GM18951 (cell line): ENCODE measurements at regions not wholly inside any gene's neighbourhood (a gene's known extent, or its start where the extent isn't known, plus 50 kb on each side); places are given as distances from the start of the nearest gene placed in this dataset.

ENCODE experiments used
- POLR2A ChIP-seq: IDR thresholded peaks from 4 replicates; pipeline ENCODE4 v1.6.1; 2011; ENCODE audit warnings: mild to moderate bottlenecking; ENCODE audit not compliant: insufficient read length, insufficient read depth; ENCODE audit errors: extremely low read depth
- in situ Hi-C: fragments of 300-500 bp; cut with MboI; formaldehyde crosslinking; loops from one replicate; pipeline ENCODE4 v1.12.0; 2022; ENCODE audit warnings: low sequenced_read_pairs, mixed read lengths, inconsistent platforms; ENCODE audit not compliant: unreplicated experiment

DNA sequence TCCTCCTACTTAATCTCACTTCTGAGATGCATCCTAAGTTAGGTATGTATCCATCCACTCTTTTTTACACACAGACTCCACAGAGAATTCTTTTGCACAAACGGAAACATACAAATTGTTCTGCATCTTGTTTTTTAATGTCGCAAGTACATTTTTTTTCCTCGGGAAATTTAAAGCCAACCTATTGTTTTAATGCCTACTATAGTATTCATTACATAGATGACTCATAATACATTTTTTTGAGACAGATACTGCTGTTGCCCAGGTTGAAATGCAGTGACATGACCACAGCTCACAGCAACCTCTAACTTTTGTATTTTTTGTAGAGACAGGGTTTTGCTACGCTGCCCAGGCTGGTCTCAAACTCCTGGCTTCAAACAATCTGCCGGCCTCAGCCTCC lies 90.8 kb upstream of the TMEM45B start:
- no peak for TF ChIP-seq POLR2A
- in situ Hi-C loops, result no loop called here

DNA sequence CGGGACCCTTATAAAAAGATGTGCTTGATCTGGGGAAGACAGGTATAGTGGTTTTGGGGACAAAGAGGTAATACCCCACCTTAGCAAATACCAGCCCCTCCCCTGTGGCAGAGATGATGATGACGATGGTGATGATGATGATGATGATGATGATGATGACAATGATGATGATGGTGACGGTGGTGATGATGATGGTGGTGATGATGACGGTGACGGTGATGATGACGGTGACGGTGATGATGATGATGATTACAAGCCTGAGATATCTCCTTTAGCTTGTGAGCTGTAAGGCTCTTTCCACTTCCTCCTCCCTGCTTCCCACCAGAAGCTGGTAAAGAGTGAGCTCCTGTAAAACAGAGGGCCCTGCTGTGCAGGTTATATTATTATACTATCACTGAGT lies 89.5 kb upstream of the TMEM45B start:
- in situ Hi-C loops, result no loop called here
- TF ChIP-seq POLR2A, result no peak

DNA sequence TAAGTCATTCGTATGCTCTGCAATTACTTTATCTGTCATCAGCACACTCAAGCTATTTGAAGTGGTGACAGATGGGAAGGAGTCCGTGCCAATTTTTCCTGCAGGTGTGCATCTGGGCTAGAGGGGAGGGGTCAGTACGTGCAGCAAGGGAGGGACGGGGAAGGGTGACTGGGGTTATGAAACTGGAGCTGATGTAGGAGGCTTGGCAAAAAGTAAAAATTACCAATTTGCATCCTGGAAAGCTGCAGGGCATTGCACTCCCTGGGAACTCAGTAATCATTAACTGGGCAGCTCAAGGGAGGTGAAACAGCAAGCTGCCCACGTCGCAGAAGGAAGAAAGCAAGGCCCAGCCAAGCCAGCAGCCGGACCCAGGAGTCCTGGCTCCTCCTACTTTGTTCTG lies 87.1 kb upstream of the TMEM45B start:
- TF ChIP-seq POLR2A, result no peak
- in situ Hi-C loops, result no loop called here

DNA sequence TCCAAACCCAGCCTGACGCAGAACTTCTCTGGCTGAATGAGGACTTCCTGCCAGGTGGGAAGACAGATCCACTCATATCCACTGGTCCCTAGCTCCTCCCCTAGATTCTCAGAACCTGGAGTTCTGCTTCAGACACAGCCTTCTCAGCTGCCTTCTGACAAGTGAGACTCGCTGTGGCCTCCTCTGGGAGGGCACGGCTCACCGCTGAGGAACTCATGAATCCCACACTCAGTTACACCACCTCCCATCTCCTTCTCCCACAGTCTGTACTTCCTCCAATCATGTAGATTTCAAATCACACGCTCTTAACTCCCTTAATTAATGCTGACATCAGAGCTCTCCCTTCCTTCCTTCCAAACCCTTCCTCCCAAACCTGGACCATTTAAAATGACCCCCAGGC lies 86.4 kb upstream of the TMEM45B start:
- no peak for TF ChIP-seq POLR2A
- in situ Hi-C loops, result no loop called here

DNA sequence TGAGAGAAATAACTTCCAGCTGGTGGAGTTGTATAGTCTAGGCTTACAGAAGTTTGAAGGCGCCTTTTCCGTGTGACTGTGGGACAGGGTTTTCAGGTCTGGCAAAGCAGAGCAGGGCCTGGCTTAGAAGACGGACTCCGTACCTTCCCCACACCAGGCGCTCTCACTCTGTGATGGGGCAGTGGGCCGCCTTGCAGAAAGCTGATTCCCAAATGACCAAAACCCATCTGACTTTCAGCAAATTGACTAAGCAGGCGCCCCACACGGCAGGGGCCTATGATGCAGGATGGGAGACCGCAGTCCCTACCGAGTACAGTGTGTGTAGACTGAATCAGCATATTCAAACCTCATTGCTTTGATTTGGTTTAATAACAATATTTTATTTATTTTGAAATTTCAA lies 85.8 kb upstream of the TMEM45B start:
- in situ Hi-C loops, result no loop called here

DNA sequence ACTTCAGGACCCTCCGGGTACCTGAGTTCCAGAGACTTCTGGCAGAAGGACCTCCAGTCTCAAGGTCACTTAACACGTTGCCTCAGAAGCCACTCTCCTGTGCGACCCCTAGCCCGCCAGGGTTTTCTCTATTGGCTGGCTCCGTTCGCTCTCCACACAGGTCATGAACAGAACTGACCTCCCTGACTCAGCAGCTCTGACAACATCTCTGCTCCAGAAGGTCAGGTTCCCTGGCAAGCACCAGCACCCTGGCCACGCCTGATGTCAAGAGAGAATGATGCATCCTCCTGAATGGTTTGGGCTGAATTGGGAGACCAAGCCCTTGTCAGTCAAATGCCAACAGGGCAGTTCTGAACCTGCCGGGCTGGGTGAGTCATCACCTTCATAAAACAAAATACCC lies 84.3 kb upstream of the TMEM45B start:
- in situ Hi-C loops, result no loop called here
- no peak for TF ChIP-seq POLR2A

More for the DNA sequence above, 85.8 kb upstream of the TMEM45B start:
- no peak for TF ChIP-seq POLR2A

DNA sequence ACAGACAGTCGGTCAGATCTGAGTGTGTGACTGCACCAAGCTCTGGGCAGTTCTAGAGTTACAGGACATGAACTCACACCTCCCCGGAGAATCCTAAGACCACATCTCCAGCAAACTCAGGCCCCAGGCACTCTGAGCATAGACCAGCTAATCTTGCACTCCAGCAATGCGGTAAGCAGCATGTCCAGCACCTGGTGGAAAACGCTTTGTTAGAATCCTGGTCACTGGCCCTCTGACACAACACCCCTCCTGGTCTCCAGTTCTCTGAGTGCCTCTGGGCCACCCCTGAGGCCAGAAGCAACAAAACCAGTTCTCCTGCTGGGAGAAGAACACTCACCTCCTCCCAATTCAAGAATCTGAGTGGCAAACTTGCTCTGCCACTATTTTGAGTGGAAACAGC lies 82.7 kb upstream of the TMEM45B start:
- in situ Hi-C loops, result no loop called here
- no peak for TF ChIP-seq POLR2A

DNA sequence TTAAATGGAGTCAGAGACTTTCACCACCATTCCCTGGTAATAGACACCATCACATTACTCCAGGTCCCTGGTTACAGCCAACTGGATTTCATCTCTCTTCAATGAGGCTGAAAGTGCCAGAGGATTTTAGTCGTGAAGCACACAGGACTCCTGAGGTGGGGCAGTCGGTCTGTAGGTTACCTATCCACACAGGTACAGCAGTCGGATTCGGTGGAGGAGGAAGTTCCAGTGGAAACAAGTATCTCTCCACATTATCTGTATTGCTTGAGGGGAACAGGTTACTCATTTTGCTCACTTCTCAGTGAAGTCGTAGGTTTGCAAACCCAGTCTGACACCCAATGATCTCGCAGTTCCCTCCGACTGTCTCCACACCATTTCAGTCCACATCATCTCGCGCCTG lies 82.3 kb upstream of the TMEM45B start:
- in situ Hi-C loops, result no loop called here
- TF ChIP-seq POLR2A, result no peak

DNA sequence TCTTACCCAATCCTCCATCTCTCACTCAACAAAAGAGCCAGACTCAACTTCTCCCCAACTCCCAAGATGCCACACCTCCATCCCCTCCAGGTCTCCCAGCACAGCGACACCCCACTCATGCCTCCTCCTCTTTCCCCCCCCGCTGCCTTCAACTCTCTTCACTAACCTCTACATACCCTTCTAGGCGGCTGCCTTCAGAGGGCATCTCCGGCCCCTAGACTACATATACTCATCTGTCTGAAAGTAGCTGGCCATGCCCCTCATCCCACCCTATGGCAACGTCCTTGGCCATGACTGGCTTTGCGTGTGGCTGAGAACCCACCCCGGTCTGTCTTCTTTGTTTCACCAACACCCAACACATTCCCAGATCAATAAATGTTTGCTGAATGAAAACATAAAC lies 81.7 kb upstream of the TMEM45B start:
- TF ChIP-seq POLR2A, result no peak
- in situ Hi-C loops, result no loop called here

DNA sequence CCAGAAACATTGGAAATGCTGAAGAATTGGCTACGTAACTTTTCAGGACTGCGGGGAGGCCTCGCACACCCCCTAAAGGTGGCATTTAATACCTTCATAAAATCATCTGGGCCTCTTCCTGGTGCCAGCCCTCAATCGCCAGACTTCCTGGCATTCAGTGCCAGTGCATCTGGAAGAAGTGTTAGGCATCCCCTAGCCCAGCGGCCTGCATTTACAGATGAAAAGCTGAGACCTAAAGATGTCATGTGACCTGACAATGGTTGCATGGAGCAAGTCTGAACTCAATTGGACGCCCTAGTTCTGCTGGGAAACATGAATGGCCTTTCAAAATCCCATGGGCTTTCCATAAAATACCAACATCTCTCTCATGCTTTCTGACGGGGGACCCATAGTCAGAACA lies 81.0 kb upstream of the TMEM45B start:
- TF ChIP-seq POLR2A, result no peak
- in situ Hi-C loops, result no loop called here

DNA sequence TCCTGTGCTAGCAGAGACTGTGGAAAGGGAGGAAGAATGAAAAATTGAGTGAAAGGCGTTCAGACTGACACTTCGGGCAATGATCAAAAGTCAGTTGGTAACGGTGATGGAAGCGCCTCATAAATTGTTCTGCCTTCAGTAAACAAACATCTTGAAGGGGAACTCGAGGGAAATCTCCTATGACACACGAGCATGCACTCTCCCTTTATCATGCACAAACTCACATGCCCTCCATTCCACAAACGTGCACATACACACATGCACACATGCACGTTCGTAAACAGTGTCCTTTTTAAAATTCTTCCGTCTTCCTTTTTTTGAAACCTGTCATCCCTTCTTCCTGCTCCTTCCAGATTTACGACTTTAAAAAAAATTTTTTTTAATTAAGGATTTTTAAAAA lies 77.8 kb upstream of the TMEM45B start:
- no peak for TF ChIP-seq POLR2A
- in situ Hi-C loops, result no loop called here

DNA sequence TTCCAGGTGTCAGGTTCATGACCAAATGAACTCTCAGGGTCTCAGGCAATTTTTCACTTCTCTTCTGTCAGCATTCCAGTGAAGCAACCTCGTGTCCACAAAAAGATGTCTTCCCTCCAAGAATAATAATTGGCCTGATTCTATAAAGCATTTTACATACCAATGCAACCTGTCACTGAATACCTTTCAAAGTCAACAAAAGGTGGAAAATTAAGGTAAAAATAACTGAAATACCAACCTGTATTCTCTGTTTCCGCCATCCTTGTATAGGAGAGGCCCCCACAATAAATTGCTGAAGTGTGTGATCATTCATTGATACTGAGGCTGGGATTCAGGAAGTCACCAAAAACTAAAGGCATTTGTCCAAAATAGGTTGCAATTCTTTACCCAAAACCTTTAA lies 77.4 kb upstream of the TMEM45B start:
- in situ Hi-C loops, result no loop called here
- TF ChIP-seq POLR2A, result no peak

DNA sequence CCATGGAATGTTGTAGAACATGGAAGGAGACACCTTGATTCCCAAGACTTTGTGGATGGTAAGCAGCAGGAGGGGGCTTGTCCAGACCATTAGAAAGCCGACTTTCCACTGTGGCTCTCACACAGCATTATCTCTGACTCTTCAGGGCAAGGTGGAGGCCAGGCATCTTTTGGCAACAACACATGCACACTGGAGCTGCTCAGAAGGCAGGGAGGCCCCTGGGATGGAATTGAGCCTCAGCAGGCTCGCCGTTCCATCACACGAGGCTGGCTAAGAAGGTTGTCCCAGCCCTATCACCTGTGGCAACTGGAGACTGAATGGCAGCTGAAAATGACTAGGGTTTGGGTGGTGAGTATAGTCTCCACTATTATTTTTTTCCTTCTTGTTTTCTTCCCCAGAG lies 76.3 kb upstream of the TMEM45B start:
- in situ Hi-C loops, result no loop called here
- TF ChIP-seq POLR2A, result no peak

DNA sequence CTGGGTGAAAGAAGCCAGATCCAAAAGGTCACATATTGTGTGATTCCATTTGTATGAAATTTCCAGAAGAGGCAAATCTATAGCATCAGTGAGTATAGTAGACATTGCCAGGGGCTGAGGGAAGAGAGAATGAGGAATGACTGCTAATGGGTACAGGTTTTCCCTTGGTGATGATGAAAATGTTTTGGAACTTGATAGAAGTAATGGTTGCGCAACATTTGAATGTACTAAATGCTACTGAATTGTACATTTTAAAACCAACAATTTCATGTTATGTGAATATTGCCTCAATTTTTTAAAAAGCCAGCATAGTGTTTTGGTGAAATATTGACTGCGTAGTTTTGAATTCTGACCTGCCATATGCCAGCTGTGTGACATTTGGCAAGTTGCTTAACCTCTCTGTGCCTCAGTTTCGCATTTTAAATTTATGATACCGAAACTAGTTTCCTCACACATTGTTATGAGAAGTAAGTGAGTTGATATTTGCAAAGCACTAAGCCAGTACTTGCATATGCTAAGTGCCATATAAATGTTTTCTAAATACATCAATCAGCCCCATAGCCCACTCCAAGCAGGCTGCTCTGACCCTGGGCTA lies 75.4 kb upstream of the TMEM45B start:
- no peak for TF ChIP-seq POLR2A
- in situ Hi-C loops, result no loop called here
